Smooth muscle cell (in vitro differentiated cells): ENCODE measurements at regions not wholly inside any gene's neighbourhood (a gene's known extent, or its start where the extent isn't known, plus 50 kb on each side); places are given as distances from the start of the nearest gene placed in this dataset.
"Not testable (repeated sequence)": the region's sequence is repeated elsewhere in the genome, so short reads cannot be mapped to it uniquely, and the experiment has no call there.

ENCODE experiments used
- DNase-seq: peaks from one replicate; lab custom pipeline; 2025; ENCODE audit not compliant: unreplicated experiment; lab: John Stamatoyannopoulos, UW
- H2AFZ ChIP-seq: fragments of 200-600 bp; sonication (generic); 2 replicates; pipeline ENCODE4 v1.6.0; 2016; ENCODE audit warnings: antibody characterized with exemption, low read depth, mild to moderate bottlenecking
- H3F3A ChIP-seq: fragments of 200-600 bp; sonication (generic); 2 replicates; pipeline ENCODE4 v1.6.0; 2017; ENCODE audit warnings: antibody characterized with exemption, low read depth
- H3K27ac ChIP-seq: fragments of 200-600 bp; sonication (generic); 2 replicates; pipeline ENCODE4 v1.5.1; 2016; ENCODE audit warnings: low read depth, mild to moderate bottlenecking
- H3K27me3 ChIP-seq: fragments of 200-600 bp; sonication (generic); 2 replicates; pipeline ENCODE4 v1.6.1; 2016; ENCODE audit warnings: low read depth, mild to moderate bottlenecking
- H3K36me3 ChIP-seq: fragments of 200-600 bp; sonication (generic); 2 replicates; pipeline ENCODE4 v1.5.1; 2016; ENCODE audit warnings: low read depth
- H3K4me1 ChIP-seq: fragments of 200-600 bp; sonication (generic); 2 replicates; pipeline ENCODE4 v1.5.1; 2016; ENCODE audit warnings: low read depth
- H3K4me2 ChIP-seq: fragments of 200-600 bp; sonication (generic); 2 replicates; pipeline ENCODE4 v1.6.0; 2016; ENCODE audit warnings: mild to moderate bottlenecking
- H3K4me3 ChIP-seq: fragments of 200-600 bp; sonication (generic); 2 replicates; pipeline ENCODE4 v1.5.1; 2016; ENCODE audit warnings: mild to moderate bottlenecking
- H3K79me2 ChIP-seq: fragments of 200-600 bp; sonication (generic); 2 replicates; pipeline ENCODE4 v1.6.0; 2016; ENCODE audit warnings: low read depth, mild to moderate bottlenecking
- H3K9ac ChIP-seq: fragments of 200-600 bp; sonication (generic); 2 replicates; pipeline ENCODE4 v1.6.0; 2016; ENCODE audit warnings: low read depth
- H3K9me3 ChIP-seq: fragments of 200-600 bp; sonication (generic); replicated peaks from 2 replicates; pipeline ENCODE4 v1.5.1; 2016; ENCODE audit warnings: low read depth
- H4K20me1 ChIP-seq: fragments of 200-600 bp; sonication (generic); 2 replicates; pipeline ENCODE4 v1.6.0; 2016; ENCODE audit warnings: low read depth
- WGBS: methylation state at CpG from one replicate; pipeline ENCODE4 v1.1.7; 2016; ENCODE audit warnings: low lambda C conversion rate; 5-methylcytosine and 5-hydroxymethylcytosine counted together
- TF ChIP-seq, protein P1 (sequence below): fragments of 200-600 bp; sonication (generic); IDR thresholded peaks from 2 replicates; pipeline ENCODE4 v1.5.1; 2017; ENCODE audit warnings: borderline replicate concordance, mild to moderate bottlenecking, antibody characterized with exemption; ENCODE audit not compliant: insufficient read depth, poor library complexity, severe bottlenecking

DNA sequence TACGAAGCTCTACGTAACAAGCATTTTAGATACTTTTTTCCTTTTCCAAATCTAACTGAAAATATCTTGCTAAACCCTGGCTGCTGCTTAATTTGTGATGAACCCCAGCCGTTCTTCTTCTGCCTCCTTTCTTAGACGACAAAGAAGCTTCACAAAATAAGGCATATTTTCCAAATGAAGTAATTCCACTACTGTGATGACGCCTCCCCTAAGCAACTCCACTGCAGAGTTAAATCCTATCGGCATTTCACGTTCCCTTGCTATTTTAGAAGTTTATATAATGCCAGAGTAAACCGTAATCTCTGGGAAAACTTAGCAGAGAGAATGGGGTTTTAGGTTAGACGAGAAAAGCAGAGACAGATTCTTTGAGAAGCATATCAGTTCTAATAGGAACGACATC is 683.1 kb upstream of the SALL1 start:
- 48% methylated on average over 10 of the region's 10 CpGs for WGBS
- TF ChIP-seq, protein P1, sequence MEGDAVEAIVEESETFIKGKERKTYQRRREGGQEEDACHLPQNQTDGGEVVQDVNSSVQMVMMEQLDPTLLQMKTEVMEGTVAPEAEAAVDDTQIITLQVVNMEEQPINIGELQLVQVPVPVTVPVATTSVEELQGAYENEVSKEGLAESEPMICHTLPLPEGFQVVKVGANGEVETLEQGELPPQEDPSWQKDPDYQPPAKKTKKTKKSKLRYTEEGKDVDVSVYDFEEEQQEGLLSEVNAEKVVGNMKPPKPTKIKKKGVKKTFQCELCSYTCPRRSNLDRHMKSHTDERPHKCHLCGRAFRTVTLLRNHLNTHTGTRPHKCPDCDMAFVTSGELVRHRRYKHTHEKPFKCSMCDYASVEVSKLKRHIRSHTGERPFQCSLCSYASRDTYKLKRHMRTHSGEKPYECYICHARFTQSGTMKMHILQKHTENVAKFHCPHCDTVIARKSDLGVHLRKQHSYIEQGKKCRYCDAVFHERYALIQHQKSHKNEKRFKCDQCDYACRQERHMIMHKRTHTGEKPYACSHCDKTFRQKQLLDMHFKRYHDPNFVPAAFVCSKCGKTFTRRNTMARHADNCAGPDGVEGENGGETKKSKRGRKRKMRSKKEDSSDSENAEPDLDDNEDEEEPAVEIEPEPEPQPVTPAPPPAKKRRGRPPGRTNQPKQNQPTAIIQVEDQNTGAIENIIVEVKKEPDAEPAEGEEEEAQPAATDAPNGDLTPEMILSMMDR = no peak
- no peak overlapping the region for H3K4me3 ChIP-seq
- no peak for DNase-seq
- no peaks in the 10 kb centered on the region for H3K27me3 ChIP-seq
- no peak overlapping the region for H3K9ac ChIP-seq
- H3K79me2 ChIP-seq = no peaks in the 10 kb centered on the region
- no peaks in the 10 kb centered on the region for H3K36me3 ChIP-seq
- H3K4me2 ChIP-seq = peak overlapping the region; percentile 79
- H3K27ac ChIP-seq = peak overlapping the region; percentile 42
- H3F3A ChIP-seq = no peaks in the 10 kb centered on the region
- H2AFZ ChIP-seq = peak overlapping the region; percentile 54
- H3K9me3 ChIP-seq = no peaks in the 10 kb centered on the region
- no peaks in the 10 kb centered on the region for H4K20me1 ChIP-seq
- no peaks in the 10 kb centered on the region for H3K4me1 ChIP-seq

DNA sequence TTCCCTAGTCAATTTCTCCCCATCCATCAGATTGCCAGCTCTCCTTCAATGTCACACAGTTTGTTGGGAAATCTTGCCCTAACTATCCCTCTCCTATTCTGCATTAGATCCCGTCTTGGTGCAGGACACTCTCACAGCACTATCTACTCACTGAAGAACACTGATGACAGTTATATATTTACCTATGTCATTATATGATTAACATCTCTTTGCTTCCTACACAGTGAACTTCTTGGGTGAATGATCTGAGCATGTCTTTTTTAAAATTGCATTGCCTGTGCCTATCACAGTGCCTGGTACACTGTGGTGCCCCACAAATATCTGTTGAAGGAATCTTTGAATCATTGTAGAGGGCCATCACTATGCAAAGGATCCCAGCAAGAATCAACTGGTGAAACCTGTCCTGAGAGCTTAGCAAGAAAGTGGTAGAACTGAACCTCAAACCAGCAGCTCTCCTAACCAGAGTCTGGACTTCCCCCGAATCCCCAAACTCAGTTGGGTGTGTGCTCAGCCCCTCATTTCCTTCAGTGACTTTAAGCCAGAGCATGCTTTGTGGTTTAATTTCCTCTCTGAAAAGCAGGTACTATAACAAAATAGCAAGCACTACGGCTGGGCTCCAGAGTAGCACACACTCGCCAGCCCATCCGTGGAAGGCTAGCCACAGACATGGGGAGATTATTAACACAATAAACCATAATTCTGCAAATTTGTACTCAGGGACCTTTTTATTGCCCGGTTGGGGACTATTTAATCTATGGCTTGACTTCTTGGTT is 680.7 kb upstream of the SALL1 start:
- no peaks in the 10 kb centered on the region for H3K9me3 ChIP-seq
- H3K9ac ChIP-seq = no peak overlapping the region
- H3K79me2 ChIP-seq = no peaks in the 10 kb centered on the region
- no peak overlapping the region for H2AFZ ChIP-seq
- WGBS = 93% methylated on average over 6 of the region's 6 CpGs
- no peak overlapping the region for H3K4me2 ChIP-seq
- H4K20me1 ChIP-seq = no peaks in the 10 kb centered on the region
- no peaks in the 10 kb centered on the region for H3F3A ChIP-seq
- H3K27ac ChIP-seq = no peak overlapping the region
- H3K4me3 ChIP-seq = no peak overlapping the region
- H3K36me3 ChIP-seq = no peaks in the 10 kb centered on the region
- DNase-seq = no peak
- TF ChIP-seq, protein P1 = no peak
- no peaks in the 10 kb centered on the region for H3K4me1 ChIP-seq
- no peaks in the 10 kb centered on the region for H3K27me3 ChIP-seq

DNA sequence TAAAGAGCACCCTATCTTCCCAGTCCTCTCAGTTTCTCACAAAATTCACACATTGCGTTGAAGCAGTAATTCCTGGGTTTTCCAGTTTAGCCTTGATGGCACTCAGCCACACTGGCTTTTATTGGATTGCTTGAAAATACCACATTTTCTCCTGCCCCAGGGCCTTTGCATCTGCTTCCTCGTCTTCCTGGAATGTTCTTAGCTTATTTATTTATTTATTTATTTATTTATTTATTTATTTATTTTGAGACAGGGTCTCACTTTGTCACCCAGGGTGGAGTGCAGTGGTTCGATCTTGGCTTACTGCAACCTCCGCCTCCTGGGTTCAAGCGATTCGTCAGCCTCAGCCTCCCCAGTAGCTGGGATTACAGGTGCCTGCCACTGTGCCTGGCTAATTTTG is 680.0 kb upstream of the SALL1 start:
- not testable (repeated sequence) for H3F3A ChIP-seq, H4K20me1 ChIP-seq, H3K27ac ChIP-seq, DNase-seq, H3K4me3 ChIP-seq, H2AFZ ChIP-seq, H3K27me3 ChIP-seq, H3K9me3 ChIP-seq, H3K4me2 ChIP-seq, H3K9ac ChIP-seq, H3K79me2 ChIP-seq, H3K36me3 ChIP-seq, H3K4me1 ChIP-seq
- 93% methylated on average over 6 of the region's 6 CpGs for WGBS

DNA sequence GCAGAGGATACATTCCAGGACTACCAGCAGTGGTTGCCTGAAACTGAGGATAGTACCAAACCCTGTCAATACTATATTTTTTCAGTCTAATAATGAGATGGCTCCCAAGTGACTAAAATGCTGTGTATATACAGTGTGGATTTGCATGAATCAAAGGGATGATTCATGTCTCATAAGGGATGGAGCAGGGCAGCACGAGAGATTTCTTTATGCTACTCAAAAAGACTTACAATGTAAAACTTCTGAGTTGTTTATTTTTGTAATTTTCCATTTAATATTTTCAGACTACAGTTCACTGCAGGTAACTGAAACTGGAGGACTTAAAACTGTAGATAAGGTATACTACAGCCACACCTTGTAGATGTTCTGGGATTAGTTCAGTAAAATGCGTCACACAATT is 674.7 kb upstream of the SALL1 start:
- TF ChIP-seq, protein P1 = no peak
- H3K79me2 ChIP-seq = no peaks in the 10 kb centered on the region
- 84% methylated on average over 2 of the region's 2 CpGs for WGBS

More for the DNA sequence above, 674.7 kb upstream of the SALL1 start:
- Histone ChIP-seq H3K36me3 (no peaks in the 10 kb centered on the region), H2AFZ (no peak overlapping the region), H4K20me1 (no peaks in the 10 kb centered on the region), H3F3A (no peaks in the 10 kb centered on the region), H3K9ac (no peak overlapping the region), H3K9me3 (no peaks in the 10 kb centered on the region), H3K27ac (no peak overlapping the region), H3K4me3 (no peak overlapping the region), H3K4me1 (no peaks in the 10 kb centered on the region), H3K4me2 (no peak overlapping the region), H3K27me3 (no peaks in the 10 kb centered on the region)
- no peak for DNase-seq
